Stimulated activated naive B cell treated with anti-CD40 and anti-IgM and Interleukin-4, amounts not matched to agents 10 μg/mL and 1 μg/mL and 100 μg/mL, for 72 hours (primary cell): ENCODE measurements at regions not wholly inside any gene's neighbourhood (a gene's known extent, or its start where the extent isn't known, plus 50 kb on each side); places are given as distances from the start of the nearest gene placed in this dataset.
"Not testable (repeated sequence)": the region's sequence is repeated elsewhere in the genome, so short reads cannot be mapped to it uniquely, and the experiment has no call there.

Source experiments
- ATAC-seq, 2 donors: fragments of 150-1000 bp; cut with Tn5 transposase; replicated peaks; 2 replicates each; pipeline ENCODE4 v1.10.0; 2021; ENCODE audit warnings: moderate library complexity in 1 of 2
- DNase-seq: peaks from one replicate; pipeline ENCODE4 v3.0.0; 2021
- H3K27ac Mint-ChIP-seq: one replicate; pipeline ENCODE4 v1.8.0; 2022; ENCODE audit warnings: mild to moderate bottlenecking, mixed read lengths
- H3K27me3 Mint-ChIP-seq, 2 donors: one replicate each; pipeline ENCODE4 v1.8.0; 2022; ENCODE audit warnings: mixed read lengths in 2 of 2
- H3K36me3 Mint-ChIP-seq, 2 donors: one replicate each; pipeline ENCODE4 v1.8.0; 2022; ENCODE audit warnings: mixed read lengths in 2 of 2, mild to moderate bottlenecking in 1 of 2
- H3K4me1 Mint-ChIP-seq, 2 donors: one replicate each; pipeline ENCODE4 v1.8.0; 2022; ENCODE audit warnings: mixed read lengths in 2 of 2, mild to moderate bottlenecking in 1 of 2
- H3K4me3 Mint-ChIP-seq, 2 donors: one replicate each; pipeline ENCODE4 v1.8.0; 2022; ENCODE audit warnings: mild to moderate bottlenecking in 2 of 2, mixed read lengths in 2 of 2, moderate library complexity in 1 of 2
- H3K9me3 Mint-ChIP-seq, 2 donors: one replicate each; pipeline ENCODE4 v1.8.0; 2022; ENCODE audit warnings: mixed read lengths in 2 of 2, mild to moderate bottlenecking in 1 of 2

DNA sequence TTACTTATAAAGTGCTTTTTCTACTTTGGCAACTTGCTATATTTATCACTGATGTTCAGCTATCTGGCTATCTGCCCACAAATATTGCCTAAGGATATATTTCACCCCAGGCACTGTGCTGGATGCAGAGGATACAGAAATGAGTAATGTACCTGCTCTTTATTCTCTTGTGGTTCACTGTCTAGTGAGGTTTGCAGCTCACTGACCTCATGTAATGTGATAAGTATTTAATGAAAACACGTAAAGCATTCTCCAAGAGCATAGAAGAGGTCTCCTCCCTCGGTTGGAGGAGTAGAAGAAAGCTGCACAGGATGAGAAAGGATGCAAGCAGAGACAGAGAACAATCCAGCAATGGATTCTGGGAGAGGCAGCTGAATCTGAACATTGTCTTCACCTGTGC is 610.7 kb downstream of the CBLN4 start:
- H3K4me3 Mint-ChIP-seq: no peak overlapping the region
- no peaks in the 10 kb centered on the region for H3K4me1 Mint-ChIP-seq
- ATAC-seq: no peak
- no peaks in the 10 kb centered on the region for H3K36me3 Mint-ChIP-seq
- no peaks in the 10 kb centered on the region for H3K27me3 Mint-ChIP-seq
- DNase-seq: no peak
- H3K9me3 Mint-ChIP-seq: peaks cover 0 to 3% of the 10 kb centered on the region in 2 donors
- H3K27ac Mint-ChIP-seq: no peak overlapping the region

GRCh38 chr20:55390791-55391190 is 614.5 kb downstream of the CBLN4 start:
- no peak for ATAC-seq
- Mint-ChIP-seq H3K9me3 (peaks cover 0 to 5% of the 10 kb centered on the region in 2 donors), H3K27me3 (no peaks in the 10 kb centered on the region), H3K27ac (no peak overlapping the region), H3K4me3 (no peak overlapping the region), H3K36me3 (no peaks in the 10 kb centered on the region), H3K4me1 (no peaks in the 10 kb centered on the region)
- DNase-seq: no peak

GRCh38 chr20:55386686-55387085 is 618.6 kb downstream of the CBLN4 start:
- no peak for DNase-seq
- peaks cover 4 to 5% of the 10 kb centered on the region in 2 donors for H3K9me3 Mint-ChIP-seq
- no peak overlapping the region for H3K27ac Mint-ChIP-seq
- no peaks in the 10 kb centered on the region for H3K36me3 Mint-ChIP-seq
- ATAC-seq: no peak
- H3K27me3 Mint-ChIP-seq: no peaks in the 10 kb centered on the region
- no peak overlapping the region for H3K4me3 Mint-ChIP-seq
- no peaks in the 10 kb centered on the region for H3K4me1 Mint-ChIP-seq

DNA sequence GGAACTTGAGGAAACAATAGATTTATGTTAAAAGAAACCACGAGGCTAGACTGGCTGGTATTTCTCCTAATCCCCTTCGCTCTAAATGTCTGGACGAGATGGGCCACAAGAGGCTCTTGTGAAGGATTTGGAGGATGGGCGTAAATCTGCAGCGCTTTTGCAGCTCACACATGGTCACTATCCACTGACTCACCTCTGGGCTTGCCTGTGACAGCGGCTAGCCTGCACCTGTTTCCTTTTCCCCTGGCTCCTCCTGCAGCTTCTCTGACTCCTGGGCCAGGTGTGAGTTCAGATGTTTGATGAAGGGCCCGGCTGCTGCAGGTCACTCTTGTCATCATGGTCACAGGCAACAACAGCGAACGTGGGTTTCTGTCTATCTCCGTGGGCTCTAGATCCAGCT is 629.4 kb downstream of the CBLN4 start:
- no peak for ATAC-seq

GRCh38 chr20:55365745-55366144 is 639.6 kb downstream of the CBLN4 start:
- no peak for ATAC-seq
- H3K4me3 Mint-ChIP-seq: no peak overlapping the region
- H3K27ac Mint-ChIP-seq: no peak overlapping the region

More for the DNA sequence above, 629.4 kb downstream of the CBLN4 start:
- no peak for DNase-seq
- Mint-ChIP-seq H3K4me1 (no peaks in the 10 kb centered on the region), H3K27me3 (no peaks in the 10 kb centered on the region), H3K36me3 (no peaks in the 10 kb centered on the region), H3K9me3 (peaks cover 0 to 5% of the 10 kb centered on the region in 2 donors), H3K4me3 (no peak overlapping the region), H3K27ac (no peak overlapping the region)

DNA sequence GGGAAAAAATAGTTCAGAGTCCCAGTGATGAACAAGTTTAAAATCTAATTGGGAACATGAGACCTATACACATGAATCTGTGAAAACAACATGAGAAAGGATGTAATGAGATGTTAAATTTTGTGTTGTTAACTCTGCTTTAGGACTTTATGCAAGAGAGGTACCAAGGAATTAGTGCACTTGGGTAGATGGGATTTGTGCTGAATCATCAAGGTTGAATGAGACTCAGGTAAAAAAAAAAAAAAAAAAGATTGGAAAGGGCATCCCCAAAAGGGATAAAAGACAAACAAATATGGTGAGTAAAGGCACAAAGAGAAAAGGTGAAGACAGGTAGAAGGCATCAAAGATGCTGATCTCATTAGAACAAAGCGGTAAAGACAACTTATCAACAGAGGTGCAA is 644.4 kb downstream of the CBLN4 start:
- Mint-ChIP-seq H3K9me3 (peaks cover 0 to 6% of the 10 kb centered on the region in 2 donors), H3K27me3 (no peaks in the 10 kb centered on the region), H3K27ac (no peak overlapping the region), H3K36me3 (no peaks in the 10 kb centered on the region), H3K4me1 (no peaks in the 10 kb centered on the region), H3K4me3 (no peak overlapping the region)
- ATAC-seq (no peak), DNase-seq (no peak)

More at GRCh38 chr20:55365745-55366144, 639.6 kb downstream of the CBLN4 start:
- no peaks in the 10 kb centered on the region for H3K27me3 Mint-ChIP-seq
- H3K36me3 Mint-ChIP-seq: no peaks in the 10 kb centered on the region
- peaks cover 4 to 9% of the 10 kb centered on the region in 2 donors for H3K9me3 Mint-ChIP-seq
- H3K4me1 Mint-ChIP-seq: no peaks in the 10 kb centered on the region
- DNase-seq: no peak

- Mint-ChIP-seq H3K36me3 (no peaks in the 10 kb centered on the region), H3K27ac (no peak overlapping the region), H3K4me1 (no peaks in the 10 kb centered on the region), H3K9me3 (peaks cover 10 to 12% of the 10 kb centered on the region in 2 donors), H3K27me3 (no peaks in the 10 kb centered on the region), H3K4me3 (no peak overlapping the region)
- no peak for ATAC-seq
- DNase-seq: no peak
Observed at GRCh38 chr20:55354720-55355119, 650.6 kb downstream of the CBLN4 start.

GRCh38 chr20:55353206-55353605 is 652.1 kb downstream of the CBLN4 start:
- DNase-seq (no peak), ATAC-seq (no peak)
- Mint-ChIP-seq H3K4me3 (no peak overlapping the region), H3K4me1 (no peaks in the 10 kb centered on the region), H3K27ac (no peak overlapping the region), H3K9me3 (peaks cover 10 to 12% of the 10 kb centered on the region in 2 donors), H3K27me3 (no peaks in the 10 kb centered on the region), H3K36me3 (no peaks in the 10 kb centered on the region)

DNA sequence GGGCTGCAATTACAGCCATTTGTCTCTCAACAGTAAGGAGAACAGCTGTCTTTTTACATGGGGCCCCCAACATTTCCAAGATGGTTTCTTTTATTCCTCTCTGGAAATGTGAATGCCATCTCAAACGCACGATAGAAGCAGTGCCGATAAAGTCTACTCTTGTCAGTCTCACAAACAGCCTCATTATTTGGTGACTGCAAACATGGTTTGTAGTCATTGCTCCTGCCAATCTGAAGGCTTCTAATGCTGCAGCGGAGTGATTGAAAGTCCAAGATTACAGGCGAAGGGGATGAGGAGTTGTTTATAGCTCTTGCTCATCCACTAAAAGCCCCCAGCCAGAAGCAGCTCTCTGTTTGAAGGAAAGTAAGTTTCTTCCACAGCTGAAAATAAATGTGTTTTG is 657.1 kb downstream of the CBLN4 start:
- DNase-seq (no peak), ATAC-seq (no peak)
- H3K27me3 Mint-ChIP-seq: no peaks in the 10 kb centered on the region
- no peak overlapping the region for H3K4me3 Mint-ChIP-seq
- H3K36me3 Mint-ChIP-seq: no peaks in the 10 kb centered on the region
- H3K27ac Mint-ChIP-seq: no peak overlapping the region
- no peaks in the 10 kb centered on the region for H3K4me1 Mint-ChIP-seq
- H3K9me3 Mint-ChIP-seq: peaks cover 17% of the 10 kb centered on the region in 2 donors

GRCh38 chr20:55342822-55343221 is 662.5 kb downstream of the CBLN4 start:
- Mint-ChIP-seq H3K9me3 (peaks cover 5 to 8% of the 10 kb centered on the region in 2 donors), H3K36me3 (no peaks in the 10 kb centered on the region), H3K4me1 (no peaks in the 10 kb centered on the region), H3K27ac (no peak overlapping the region), H3K27me3 (no peaks in the 10 kb centered on the region), H3K4me3 (no peak overlapping the region)
- DNase-seq: no peak
- ATAC-seq: no peak

DNA sequence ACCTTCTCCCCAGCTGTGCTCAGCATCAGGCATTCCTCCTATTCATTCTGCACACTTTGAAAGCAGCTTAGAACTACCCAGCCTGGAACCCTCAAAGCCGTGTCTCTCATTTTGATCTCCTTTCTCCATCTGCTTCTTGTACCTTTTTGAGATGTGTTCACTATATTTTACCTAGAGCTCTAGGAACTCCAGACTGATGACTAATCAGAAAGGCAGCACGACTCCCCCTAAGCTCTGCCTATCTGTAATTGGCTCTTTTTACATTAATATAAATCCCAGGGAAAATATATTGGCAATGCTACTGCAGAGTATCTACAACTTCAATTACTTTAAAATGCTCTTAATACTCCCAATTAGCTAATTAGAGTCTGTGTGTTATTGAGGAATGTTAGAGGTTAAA is 671.5 kb downstream of the CBLN4 start:
- DNase-seq: no peak
- ATAC-seq: no peak
- Mint-ChIP-seq H3K4me1 (no peaks in the 10 kb centered on the region), H3K4me3 (no peak overlapping the region), H3K36me3 (no peaks in the 10 kb centered on the region), H3K27ac (no peak overlapping the region), H3K9me3 (peaks cover 2 to 4% of the 10 kb centered on the region in 2 donors), H3K27me3 (no peaks in the 10 kb centered on the region)

DNA sequence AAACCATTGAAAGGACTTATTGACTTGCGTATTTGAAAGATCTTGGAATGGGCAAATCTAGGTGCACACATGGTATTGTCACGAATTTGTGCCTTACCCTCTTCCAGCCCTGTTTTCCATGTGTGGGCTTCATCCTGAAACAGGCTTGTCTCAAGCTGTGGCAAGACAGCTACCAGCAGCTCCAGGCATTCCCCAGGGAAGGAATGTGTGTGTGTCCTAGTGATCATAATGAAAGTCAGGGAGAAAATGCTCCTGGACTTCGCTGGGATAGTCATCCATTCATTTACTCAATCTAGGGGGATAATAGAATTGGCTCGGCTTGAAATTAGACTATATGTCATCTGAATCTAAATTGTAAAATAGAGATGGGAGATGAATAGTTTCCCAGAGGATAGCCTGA is 676.2 kb downstream of the CBLN4 start:
- H3K9me3 Mint-ChIP-seq: peaks cover 2 to 4% of the 10 kb centered on the region in 2 donors
- no peaks in the 10 kb centered on the region for H3K36me3 Mint-ChIP-seq
- H3K27ac Mint-ChIP-seq: no peak overlapping the region
- no peaks in the 10 kb centered on the region for H3K27me3 Mint-ChIP-seq
- no peak overlapping the region for H3K4me3 Mint-ChIP-seq
- H3K4me1 Mint-ChIP-seq: no peaks in the 10 kb centered on the region
- DNase-seq (no peak), ATAC-seq (no peak)

GRCh38 chr20:55322745-55323144 is 682.6 kb downstream of the CBLN4 start:
- no peak for DNase-seq

DNA sequence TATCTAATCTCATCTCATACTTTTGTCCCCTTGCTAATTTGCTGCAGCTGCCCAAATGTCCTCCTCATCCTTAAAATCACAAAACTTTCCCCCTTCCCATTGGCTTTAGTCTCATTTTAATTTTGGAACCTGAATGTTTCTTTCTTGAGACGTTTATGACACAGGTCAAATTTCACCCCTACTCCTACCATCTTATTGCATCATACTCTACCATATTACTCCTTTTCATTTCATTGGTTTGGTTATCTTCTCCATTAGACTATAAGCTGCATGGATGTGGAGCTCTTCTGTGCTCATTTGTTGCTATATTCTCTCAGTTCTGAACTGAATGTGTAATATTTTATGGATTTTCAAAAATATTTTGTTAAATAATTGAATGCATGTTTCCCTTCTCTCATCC is 688.6 kb downstream of the CBLN4 start:
- Mint-ChIP-seq H3K4me3 (no peak overlapping the region), H3K27me3 (no peaks in the 10 kb centered on the region), H3K27ac (no peak overlapping the region), H3K4me1 (no peaks in the 10 kb centered on the region), H3K9me3 (peaks cover 6 to 15% of the 10 kb centered on the region in 2 donors), H3K36me3 (no peaks in the 10 kb centered on the region)
- ATAC-seq: no peak
- no peak for DNase-seq

More at GRCh38 chr20:55322745-55323144, 682.6 kb downstream of the CBLN4 start:
- ATAC-seq: no peak
- peaks cover 4 to 10% of the 10 kb centered on the region in 2 donors for H3K9me3 Mint-ChIP-seq
- H3K27me3 Mint-ChIP-seq: no peaks in the 10 kb centered on the region
- no peak overlapping the region for H3K4me3 Mint-ChIP-seq
- no peak overlapping the region for H3K27ac Mint-ChIP-seq
- H3K36me3 Mint-ChIP-seq: no peaks in the 10 kb centered on the region
- H3K4me1 Mint-ChIP-seq: no peaks in the 10 kb centered on the region

- not testable (repeated sequence) for H3K27me3 Mint-ChIP-seq, DNase-seq, H3K36me3 Mint-ChIP-seq, H3K4me3 Mint-ChIP-seq, ATAC-seq, H3K27ac Mint-ChIP-seq, H3K4me1 Mint-ChIP-seq
- peaks cover 11 to 13% of the 10 kb centered on the region in 2 donors for H3K9me3 Mint-ChIP-seq
Observed at GRCh38 chr20:55310844-55311243, 694.5 kb downstream of the CBLN4 start.

GRCh38 chr20:55291261-55291660 is 714.1 kb downstream of the CBLN4 start:
- DNase-seq: no peak
- Mint-ChIP-seq H3K27ac (no peak overlapping the region), H3K4me1 (no peaks in the 10 kb centered on the region), H3K36me3 (no peaks in the 10 kb centered on the region), H3K4me3 (no peak overlapping the region), H3K9me3 (no peaks in the 10 kb centered on the region), H3K27me3 (no peaks in the 10 kb centered on the region)
- no peak for ATAC-seq
